ENCODE measurements at regions not wholly inside any gene's neighbourhood (a gene's known extent, or its start where the extent isn't known, plus 50 kb on each side); places are given as distances from the start of the nearest gene placed in this dataset.

DNA sequence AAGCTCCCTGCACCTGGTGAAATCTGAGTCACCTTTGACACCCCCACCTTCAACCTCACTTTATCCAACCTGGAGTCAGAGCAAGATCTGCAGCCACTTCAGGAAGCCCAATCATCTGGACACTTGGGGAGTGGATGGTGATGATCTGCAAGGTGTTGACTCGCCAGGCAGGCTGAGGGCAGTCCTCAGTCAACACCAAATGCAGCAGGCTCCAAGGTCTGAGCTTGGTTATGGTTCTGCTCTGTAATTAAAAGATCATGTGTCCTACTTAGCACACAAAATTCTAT lies 446.9 kb downstream of the BRD1 start:
- BruUV-seq (replicated peaks) = no TSS peak
- Histone ChIP-seq H3K36me3 (ENCODE audit: control insufficient read depth, insufficient read depth, low read length) (no peaks in the 10 kb centered on the region), H3K4me3 (ENCODE audit: low read depth in 2 of 2, low read length in 2 of 2) (no peak overlapping the region), H3K4me1 (ENCODE audit: control insufficient read depth, insufficient read depth, low read length) (no peaks in the 10 kb centered on the region), H3K27ac (ENCODE audit: low read length) (no peak overlapping the region), H3K9me3 (ENCODE audit: control insufficient read depth, insufficient read depth, low read depth, low read length) (no peaks in the 10 kb centered on the region; the same call in 1 of the 2 replicates), H3K27me3 (ENCODE audit: control insufficient read depth, insufficient read depth, low read length) (no peaks in the 10 kb centered on the region)
- TF ChIP-seq TCF7L2 (IDR thresholded peaks at IDR 0.05; ENCODE audit: low read depth, low read length) (no peak), POLR2AphosphoS5 (IDR thresholded peaks at IDR 0.05; ENCODE audit: low read depth, low read length) (no peak), SIN3A (IDR thresholded peaks at IDR 0.05; ENCODE audit: borderline replicate concordance, insufficient read depth, low read depth, low read length) (no peak)
- TF ChIP-seq, protein P1, sequence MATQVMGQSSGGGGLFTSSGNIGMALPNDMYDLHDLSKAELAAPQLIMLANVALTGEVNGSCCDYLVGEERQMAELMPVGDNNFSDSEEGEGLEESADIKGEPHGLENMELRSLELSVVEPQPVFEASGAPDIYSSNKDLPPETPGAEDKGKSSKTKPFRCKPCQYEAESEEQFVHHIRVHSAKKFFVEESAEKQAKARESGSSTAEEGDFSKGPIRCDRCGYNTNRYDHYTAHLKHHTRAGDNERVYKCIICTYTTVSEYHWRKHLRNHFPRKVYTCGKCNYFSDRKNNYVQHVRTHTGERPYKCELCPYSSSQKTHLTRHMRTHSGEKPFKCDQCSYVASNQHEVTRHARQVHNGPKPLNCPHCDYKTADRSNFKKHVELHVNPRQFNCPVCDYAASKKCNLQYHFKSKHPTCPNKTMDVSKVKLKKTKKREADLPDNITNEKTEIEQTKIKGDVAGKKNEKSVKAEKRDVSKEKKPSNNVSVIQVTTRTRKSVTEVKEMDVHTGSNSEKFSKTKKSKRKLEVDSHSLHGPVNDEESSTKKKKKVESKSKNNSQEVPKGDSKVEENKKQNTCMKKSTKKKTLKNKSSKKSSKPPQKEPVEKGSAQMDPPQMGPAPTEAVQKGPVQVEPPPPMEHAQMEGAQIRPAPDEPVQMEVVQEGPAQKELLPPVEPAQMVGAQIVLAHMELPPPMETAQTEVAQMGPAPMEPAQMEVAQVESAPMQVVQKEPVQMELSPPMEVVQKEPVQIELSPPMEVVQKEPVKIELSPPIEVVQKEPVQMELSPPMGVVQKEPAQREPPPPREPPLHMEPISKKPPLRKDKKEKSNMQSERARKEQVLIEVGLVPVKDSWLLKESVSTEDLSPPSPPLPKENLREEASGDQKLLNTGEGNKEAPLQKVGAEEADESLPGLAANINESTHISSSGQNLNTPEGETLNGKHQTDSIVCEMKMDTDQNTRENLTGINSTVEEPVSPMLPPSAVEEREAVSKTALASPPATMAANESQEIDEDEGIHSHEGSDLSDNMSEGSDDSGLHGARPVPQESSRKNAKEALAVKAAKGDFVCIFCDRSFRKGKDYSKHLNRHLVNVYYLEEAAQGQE (IDR thresholded peaks at IDR 0.05; ENCODE audit: insufficient read depth in 1 of 2, low read depth in 2 of 2, low read length in 1 of 2) = no peak
- TF ChIP-seq, protein P2, sequence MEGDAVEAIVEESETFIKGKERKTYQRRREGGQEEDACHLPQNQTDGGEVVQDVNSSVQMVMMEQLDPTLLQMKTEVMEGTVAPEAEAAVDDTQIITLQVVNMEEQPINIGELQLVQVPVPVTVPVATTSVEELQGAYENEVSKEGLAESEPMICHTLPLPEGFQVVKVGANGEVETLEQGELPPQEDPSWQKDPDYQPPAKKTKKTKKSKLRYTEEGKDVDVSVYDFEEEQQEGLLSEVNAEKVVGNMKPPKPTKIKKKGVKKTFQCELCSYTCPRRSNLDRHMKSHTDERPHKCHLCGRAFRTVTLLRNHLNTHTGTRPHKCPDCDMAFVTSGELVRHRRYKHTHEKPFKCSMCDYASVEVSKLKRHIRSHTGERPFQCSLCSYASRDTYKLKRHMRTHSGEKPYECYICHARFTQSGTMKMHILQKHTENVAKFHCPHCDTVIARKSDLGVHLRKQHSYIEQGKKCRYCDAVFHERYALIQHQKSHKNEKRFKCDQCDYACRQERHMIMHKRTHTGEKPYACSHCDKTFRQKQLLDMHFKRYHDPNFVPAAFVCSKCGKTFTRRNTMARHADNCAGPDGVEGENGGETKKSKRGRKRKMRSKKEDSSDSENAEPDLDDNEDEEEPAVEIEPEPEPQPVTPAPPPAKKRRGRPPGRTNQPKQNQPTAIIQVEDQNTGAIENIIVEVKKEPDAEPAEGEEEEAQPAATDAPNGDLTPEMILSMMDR (IDR thresholded peaks at IDR 0.05) = no peak
- in situ Hi-C loops (cut with HindIII; ENCODE audit: low pct_unique_long_range_greater_than_20kb, low sequenced_read_pairs) (no loop called here), intact Hi-C loops (cut with micrococcal nuclease; ENCODE audit: unreplicated experiment) (no loop called here)
- no peak for DNase-seq (ENCODE audit: low read depth, low spot score)
- ATAC-seq = no peak
- ChIA-PET POLR2A (no interaction called here), CTCF (no interaction called here)

DNA sequence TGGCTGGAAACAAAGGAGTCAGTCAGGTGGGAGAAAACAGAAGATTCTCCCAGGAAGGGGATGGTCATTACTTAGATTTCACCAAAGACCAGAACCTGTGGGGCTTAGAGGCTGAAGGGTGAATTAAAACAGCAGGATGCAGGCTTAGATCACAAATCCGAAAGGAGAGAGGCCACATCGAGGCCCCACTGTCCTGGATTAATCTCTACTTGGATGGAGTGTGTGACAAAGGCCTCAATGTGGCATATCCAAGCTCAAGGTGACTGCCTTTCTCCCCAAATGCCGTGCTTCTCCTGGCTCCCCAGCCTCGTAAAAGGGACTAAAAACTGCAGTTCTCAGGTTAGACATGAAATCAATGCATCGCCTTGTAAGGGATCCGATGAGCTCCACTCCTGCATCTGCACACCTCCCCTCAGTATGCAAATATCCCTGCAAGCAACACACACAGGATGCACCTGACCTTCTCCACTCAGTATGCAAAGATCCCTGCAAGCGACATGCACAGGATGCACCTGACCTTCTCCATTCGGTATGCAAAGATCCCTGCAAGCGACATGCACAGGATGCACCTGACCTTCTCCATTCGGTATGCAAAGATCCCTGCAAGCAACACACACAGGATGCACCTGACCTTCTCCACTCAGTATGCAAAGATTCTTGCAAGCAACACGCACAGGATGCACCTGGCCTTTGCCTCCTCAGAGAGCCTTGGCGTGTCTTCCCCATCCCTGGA lies 447.4 kb downstream of the BRD1 start:
- in situ Hi-C loops (cut with HindIII; ENCODE audit: low pct_unique_long_range_greater_than_20kb, low sequenced_read_pairs) (no loop called here), intact Hi-C loops (cut with micrococcal nuclease; ENCODE audit: unreplicated experiment) (no loop called here)
- BruUV-seq (replicated peaks) = no TSS peak
- Histone ChIP-seq H3K27me3 (ENCODE audit: control insufficient read depth, insufficient read depth, low read length) (no peaks in the 10 kb centered on the region), H3K4me3 (ENCODE audit: low read depth in 2 of 2, low read length in 2 of 2) (no peak overlapping the region), H3K9me3 (ENCODE audit: control insufficient read depth, insufficient read depth, low read depth, low read length) (no peaks in the 10 kb centered on the region; the same call in 1 of the 2 replicates), H3K27ac (ENCODE audit: low read length) (no peak overlapping the region), H3K4me1 (ENCODE audit: control insufficient read depth, insufficient read depth, low read length) (no peaks in the 10 kb centered on the region), H3K36me3 (ENCODE audit: control insufficient read depth, insufficient read depth, low read length) (no peaks in the 10 kb centered on the region)
- ChIA-PET POLR2A (no interaction called here), CTCF (no interaction called here)
- ATAC-seq = no peak
- TF ChIP-seq POLR2AphosphoS5 (IDR thresholded peaks at IDR 0.05; ENCODE audit: low read depth, low read length) = no peak
- no peak for TF ChIP-seq SIN3A (IDR thresholded peaks at IDR 0.05; ENCODE audit: borderline replicate concordance, insufficient read depth, low read depth, low read length)
- TF ChIP-seq, protein P1 (IDR thresholded peaks at IDR 0.05; ENCODE audit: insufficient read depth in 1 of 2, low read depth in 2 of 2, low read length in 1 of 2) = no peak
- TF ChIP-seq TCF7L2 (IDR thresholded peaks at IDR 0.05; ENCODE audit: low read depth, low read length) = no peak
- TF ChIP-seq, protein P2 (IDR thresholded peaks at IDR 0.05) = no peak
- DNase-seq (ENCODE audit: low read depth, low spot score) = no peak

All from Panc1 (cell line).